Hematopoietic multipotent progenitor cell treated with erythropoietin and hydrocortisone succinate and interleukin-3 and kit ligand, for 17 days (in vitro differentiated cells): ENCODE measurements at regions not wholly inside any gene's neighbourhood (a gene's known extent, or its start where the extent isn't known, plus 50 kb on each side); places are given as distances from the start of the nearest gene placed in this dataset.

Experiments used
- DNase-seq: peaks from one replicate; pipeline ENCODE4 v3.0.0-alpha.2; 2015; ENCODE audit warnings: low spot score

DNA sequence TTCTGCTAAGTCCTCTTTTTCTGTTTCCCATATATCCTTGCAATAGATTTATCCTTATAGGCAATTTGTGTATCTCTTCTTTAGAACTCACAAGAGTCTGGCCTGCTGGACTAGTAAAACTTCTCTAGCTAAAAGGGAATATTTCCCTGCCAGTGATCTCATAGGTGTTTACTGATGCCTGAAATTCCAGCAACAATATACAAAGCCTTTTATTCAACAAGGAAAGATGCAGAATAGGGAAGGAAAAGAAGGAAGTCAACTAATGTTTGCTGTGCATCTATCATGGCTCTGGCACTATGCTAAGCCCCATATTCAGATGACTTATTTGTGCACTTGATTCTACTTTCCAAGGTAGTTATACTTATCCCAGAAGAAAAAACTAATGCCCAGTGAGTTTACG, 160.0 kb upstream of the DMRTA1 start:
- no peak for DNase-seq

DNA sequence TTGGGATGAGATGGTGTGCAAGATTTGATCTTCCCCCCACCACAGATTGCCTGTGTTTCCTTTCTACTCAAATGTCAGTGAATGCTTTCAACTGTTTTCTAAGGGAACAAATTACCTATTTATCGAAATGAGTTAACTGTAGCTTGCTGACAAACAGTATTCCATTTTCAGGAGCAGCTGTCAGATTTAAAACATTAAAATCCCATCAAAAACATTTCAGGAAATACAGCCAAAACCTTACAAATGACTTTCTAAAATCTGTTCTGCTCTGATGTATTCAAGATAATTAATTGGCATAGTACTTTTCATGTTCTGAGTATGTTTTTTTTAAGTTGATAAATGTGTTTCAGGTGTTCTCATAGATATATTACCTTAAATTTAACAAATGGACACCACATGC, 158.0 kb upstream of the DMRTA1 start:
- no peak for DNase-seq

DNA sequence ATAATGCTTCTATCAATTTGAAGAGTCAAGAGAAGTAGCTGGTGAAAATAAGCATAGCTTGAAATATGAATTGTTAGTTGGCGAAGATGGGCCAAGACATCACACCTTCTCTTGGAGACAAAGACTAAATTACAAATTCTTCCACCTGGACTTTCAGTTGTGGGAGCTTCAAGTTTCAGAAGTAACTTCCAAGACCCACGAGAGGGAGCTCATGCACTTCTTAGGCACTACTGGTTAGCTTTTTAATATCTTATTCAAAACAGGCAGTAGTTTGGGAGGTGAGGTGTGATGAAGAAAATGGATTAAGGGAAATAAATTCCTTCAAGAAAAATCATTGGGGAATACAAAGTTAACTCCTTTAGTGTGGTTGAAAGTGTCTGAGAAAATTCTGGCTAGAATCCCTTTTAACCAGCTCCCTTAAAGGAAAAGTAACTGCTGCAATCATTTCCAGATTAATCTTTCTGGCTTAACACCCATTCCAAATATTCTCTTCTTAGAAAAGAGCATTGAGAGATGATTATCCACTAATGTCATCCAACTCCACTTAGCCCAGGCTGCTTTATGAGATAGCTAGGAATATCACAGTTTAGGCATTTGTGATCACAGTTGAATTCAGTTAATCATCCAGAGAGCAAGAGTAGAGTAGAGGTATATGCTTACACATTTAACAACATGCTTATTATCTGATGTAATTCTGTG, 139.5 kb upstream of the DMRTA1 start:
- DNase-seq, result no peak

DNA sequence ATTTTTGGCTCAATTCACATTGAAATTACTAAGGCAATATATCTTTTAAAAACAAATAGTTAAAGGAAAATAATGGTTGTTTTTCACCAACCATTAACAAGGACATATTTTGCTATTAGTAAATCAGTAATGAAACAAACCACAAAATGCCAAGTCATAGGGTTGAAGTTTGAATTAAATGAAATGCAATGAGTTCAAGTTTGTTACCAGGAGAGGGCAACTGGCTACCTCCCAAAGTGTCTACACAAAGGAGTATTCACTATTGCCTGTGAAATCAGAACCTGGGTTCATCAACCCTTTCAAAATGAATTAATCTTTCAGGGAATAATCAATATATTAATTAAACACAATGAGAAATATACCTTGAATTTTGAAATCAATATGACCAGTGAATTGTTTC, 138.4 kb upstream of the DMRTA1 start:
- DNase-seq, result no peak

DNA sequence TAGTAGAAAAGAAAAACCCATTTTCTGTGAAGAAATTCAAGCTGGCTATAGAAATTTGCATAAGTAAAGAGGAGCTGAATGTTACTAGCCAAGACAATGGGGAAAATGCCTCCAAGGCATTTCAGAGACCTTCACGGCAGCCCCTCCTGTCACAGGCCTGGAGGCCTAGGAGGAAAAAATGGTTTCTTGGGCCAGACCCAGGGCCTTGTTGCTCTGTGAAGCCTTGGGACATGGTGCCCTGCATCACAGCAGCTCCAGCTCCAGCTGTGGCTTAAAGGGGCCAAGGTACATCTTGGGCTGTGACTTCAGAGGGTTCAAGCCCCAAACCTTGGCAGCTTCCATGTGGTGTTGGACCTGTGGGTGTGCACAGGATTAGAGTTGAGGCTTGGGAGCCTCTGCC, 130.0 kb upstream of the DMRTA1 start:
- DNase-seq, result no peak

DNA sequence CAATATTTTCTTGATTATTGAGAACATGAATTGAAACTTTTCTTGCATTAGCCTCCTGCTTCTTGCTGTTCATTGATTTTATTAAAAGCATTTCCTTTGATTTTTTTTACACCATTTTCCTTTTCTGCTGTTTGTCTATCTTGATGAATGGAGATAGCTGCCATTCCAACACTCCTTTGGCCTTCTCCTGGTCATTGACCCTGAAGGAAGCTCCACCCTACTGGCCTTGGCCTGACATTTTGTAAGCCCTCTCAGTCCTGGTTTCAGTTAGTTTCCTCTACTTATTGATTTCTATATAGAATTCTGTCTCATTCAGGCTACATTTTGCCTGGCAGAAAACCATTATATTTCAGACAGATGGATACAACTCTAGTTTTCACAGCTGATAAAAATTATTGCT, 115.1 kb upstream of the DMRTA1 start:
- DNase-seq, result no peak

DNA sequence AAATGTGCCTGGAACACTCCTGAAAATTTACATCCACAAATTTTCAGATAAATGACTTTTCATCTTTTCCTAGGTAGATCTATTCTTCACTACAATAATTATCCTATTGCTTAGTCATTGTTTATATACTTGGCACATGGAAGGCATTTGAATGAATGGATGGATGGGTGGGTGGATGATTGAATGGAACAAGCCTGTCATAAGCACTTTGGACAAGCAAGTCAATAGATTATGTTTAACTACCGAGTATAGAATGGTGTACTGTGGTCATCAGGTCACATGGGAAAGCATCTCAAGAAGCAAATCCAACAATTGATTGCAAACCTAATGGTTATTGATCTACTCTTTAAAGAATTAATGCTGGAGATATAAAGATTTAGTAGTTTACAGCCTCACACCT, 114.4 kb upstream of the DMRTA1 start:
- no peak for DNase-seq

DNA sequence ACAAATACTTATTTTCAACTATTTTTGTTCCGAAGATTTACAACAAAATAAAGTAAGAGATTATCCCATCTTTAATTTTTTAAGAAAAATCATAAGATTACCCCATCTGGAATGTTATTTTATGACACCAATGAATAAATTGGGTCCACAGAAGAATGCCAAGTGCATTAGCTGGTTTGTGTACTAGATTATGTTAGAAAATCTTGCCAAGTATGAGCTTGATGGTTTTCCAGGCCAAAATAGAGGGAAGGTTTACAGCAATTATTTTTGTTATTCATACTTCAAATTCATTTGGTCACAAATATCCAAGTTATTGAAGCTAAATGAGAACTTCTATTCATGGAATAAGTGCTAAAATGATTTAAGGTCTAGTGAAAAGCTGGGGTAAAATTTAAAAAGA, 109.4 kb upstream of the DMRTA1 start:
- no peak for DNase-seq

DNA sequence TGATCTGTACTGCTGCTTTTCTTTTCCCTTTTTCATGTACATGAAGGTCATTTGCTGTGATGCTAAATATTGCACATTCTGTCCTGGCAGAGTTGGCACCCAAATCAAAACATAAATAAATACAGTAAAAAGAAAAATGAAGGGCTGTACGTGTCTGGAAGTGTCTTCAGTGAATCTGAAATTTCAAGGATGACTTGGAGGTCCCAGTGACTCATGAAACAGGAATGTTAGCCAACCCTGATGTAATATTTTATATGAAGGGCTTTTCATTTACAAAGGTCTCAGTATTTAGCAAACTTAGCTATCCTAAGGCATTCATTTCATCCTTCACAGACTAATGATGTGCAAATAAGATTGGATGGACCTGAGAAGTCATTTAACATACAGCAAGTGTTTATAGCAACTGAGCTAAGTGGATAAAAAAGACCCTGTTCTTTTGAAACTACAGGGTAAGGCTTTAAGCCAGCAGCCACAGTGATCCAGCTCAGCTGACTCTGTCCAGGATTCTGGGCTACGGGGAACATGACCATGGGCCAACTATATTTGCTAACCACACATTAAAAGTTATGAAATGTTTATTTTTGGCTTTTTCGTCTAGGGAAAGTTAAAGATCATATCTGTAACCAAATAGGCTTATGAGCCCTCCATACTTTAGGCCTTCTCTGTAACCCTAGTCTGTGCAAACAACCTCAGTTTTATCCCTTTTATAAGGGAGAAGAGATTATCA, 104.0 kb upstream of the DMRTA1 start:
- DNase-seq, result no peak

DNA sequence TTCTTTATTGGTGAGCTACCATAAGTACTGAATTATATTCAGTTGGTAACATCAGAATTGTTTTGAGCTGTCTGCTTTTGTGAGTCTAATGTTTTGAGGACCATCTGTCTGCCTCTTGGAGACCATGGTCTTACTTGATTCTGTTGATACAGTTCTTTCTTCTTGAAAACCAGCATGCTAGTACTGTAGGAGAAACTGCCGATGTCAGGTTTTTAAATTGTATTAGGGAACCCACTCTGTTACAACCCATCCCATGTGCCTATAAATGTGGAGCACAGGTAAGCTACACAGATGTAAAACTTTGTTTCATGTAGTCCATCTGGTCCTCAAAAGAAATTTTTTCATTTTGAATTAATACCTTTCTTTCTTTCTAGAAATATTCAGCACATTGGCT, 103.4 kb upstream of the DMRTA1 start:
- no peak for DNase-seq

DNA sequence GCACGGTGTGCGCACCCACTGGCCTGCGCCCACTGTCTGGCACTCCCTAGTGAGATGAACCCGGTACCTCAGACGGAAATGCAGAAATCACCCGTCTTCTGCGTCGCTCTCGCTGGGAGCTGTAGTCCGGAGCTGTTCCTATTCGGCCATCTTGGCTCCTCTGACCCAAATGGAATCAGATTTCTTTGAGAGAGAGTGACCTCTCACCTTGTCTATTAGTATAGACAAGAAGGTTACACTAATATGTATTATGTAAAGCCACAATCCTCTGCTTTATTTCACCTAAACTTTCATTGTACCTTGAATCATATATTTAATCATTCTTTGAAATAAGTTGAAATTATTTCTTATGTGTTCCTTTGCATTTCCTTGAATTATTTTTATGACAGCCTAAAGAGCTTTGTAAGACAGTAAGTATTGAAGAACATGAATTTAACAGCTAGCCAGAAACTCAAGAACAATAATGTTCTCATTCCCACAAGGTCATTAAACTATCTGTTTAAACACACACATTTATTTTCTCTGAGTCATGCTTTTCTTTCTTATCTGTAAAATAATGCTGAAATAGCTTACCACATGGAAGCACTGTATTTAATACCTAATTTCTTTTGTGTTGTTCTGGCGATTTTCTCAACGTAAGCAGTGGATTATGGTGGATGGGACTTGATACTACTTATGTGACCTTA, 91.8 kb upstream of the DMRTA1 start:
- DNase-seq, result no peak

DNA sequence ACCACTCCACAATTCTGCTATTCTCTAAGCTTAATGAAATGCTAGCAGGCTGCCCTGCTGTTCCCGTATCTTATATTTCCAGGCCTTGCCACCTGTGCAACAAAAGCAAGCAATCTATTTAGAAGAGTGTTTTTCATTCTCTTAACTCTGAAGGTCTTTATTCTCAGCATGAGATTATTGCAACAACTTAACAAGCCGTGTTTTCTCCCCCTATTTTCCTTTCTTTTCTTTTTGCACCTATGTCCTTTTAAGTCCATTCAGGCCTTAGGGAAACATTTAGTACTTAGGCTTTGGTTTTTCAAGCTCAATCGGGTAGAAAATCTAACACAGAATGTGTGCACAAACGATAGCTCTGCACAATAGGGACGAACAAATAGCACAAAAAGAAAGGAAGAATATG, 89.6 kb upstream of the DMRTA1 start:
- DNase-seq, result no peak

DNA sequence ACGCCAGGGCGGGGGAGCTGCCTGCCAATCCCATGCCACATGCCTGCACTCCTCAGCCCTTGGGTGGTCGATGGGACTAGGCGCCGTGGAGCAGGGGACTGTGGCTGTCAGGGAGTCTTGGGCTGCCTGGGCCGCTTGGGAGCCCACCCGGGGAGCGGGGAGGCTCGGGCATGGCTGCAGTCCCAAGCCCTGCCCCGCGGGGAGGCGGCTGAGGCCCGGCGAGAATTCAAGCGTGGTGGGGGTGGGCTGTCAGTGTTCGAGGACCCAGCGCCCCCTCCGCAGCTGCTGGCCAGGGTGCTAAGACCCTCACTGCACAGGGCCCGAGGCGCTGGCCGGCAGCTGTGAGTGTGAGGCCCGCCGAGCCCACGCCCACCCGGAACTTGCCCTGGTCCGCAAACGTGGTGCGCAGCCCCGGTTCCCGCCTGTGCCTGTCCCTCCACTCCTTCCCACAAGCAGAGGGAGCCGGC, 83.2 kb upstream of the DMRTA1 start:
- DNase-seq, result no peak

DNA sequence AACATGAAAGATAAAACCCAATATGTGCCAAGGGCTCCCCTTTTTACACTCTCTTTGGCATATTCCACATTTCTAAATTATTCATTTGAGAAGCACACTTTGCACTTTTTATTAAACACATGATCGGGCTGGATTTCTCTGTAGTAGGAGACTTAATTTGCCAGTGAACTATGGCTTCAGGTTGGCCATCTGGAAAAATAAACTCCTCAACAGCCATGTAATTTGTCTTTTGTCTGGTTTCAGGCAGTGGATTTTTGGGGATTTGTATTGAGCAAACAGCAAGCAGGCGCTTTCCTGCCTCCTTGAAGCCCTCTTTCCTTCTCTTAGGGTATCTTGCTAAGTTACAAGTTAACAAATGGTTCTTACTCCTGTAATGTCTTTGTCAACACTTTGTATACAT, 73.0 kb upstream of the DMRTA1 start:
- DNase-seq, result no peak

DNA sequence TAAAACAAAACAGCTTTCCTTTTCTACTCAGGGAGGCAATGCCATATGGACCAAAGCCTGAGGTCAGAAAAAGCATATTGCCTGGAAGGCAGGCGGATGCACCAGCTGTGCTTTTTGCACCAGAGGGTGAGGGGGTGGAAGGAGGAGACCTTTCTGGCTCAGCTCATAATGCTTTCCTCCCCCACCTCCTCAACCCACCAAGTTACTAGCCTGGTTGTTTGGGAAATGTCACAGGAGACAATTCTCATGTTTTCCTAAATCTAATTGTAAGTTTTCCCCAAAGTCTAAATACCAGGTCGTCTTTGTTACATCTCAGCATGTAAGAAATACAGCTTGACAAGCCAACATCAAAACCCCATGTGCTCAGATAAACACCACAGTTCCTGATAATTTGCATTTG, 72.6 kb upstream of the DMRTA1 start:
- no peak for DNase-seq

DNA sequence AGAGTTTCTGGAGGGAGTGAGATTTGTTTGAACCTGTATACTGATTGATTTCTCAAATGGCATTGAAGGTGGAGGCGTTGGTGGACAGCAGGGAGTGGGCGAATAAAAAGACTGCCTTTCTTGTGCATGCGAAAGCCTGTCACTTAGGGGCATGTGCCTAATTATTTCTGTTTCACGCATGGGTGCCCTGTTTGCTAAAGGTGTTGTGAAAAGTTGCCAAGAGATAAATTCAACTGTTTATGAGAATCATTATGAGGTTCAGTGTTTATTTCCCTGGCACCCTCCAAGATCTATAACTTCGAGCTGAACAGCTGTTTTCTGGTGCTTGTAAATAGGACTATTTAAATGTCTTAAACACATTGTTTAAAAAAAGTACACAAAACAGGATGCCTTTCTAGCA, 67.4 kb upstream of the DMRTA1 start:
- no peak for DNase-seq

DNA sequence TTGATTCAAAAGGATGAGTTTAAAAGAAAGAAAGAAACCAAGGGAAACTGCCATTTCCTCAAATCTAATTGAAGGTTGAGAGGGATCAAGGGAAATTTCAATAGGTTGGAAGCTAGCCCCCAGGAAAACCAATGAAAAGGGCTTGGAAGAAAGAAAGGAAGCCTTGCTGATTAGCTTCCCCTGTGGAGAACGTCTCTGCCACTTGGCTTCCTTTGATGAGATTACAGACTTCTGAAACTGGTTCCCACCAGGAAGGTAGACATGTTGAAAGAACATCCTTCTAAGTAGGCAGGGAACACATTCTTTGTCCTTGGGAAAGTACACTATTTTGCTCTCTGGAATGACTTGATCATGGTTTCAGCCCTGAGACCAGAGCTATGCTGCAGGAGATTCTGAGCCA, 65.5 kb upstream of the DMRTA1 start:
- no peak for DNase-seq

DNA sequence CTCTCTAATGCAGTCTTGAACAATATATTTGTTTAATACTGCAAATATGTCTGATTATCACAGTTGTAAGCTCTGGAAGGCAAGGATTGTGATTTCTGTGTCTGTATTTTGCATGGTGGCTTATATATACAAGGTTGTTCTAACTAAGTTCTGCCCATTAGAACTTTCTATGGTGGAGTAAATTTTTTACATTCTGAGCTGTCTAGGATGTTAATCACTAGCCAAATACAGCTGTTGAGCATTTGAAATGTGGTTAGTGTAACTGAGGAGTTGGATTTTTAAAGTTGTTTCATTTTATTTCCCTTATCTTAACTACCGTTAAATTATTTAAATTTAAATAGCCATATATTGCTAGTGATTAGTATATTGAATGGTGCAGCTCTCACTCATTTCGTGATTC, 64.3 kb upstream of the DMRTA1 start:
- no peak for DNase-seq

DNA sequence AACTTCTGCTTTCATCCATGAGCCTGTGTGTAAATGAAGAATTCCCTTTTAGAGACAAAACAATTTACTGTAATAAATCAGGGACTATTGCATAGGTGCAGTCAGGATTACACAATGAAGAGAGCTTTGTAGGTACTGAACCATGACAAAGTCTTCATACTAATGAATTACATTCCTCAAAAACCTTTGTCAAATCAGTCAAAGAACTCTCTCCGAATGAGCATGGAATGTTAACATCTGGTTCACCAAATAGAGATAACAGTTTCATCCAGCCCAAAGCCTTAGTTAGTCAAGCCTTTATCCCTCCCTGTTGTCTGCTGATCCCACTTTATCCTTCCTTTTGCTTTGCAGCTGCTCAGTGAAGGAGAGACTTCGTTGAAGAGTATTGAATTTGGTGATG, 62.9 kb upstream of the DMRTA1 start:
- no peak for DNase-seq

DNA sequence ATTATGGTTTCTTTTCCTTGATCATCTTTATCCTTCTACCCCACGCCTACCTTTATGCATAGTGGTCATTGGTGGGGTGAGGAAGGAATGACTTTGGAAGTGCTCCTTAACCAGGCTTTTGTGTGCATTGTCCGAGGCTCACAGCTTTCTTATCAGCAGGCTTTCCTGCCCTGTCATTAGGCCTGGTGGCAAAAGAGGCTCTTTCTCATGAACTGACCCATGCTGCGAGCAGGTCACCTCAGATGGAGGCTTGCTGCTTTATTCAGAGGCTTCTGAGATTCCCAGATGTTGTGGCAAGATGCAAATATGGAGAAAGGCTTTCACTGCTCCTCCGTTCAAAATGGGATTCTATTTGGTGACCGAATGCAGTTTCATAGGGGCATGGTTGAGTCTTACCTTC, 57.4 kb upstream of the DMRTA1 start:
- DNase-seq, result no peak

DNA sequence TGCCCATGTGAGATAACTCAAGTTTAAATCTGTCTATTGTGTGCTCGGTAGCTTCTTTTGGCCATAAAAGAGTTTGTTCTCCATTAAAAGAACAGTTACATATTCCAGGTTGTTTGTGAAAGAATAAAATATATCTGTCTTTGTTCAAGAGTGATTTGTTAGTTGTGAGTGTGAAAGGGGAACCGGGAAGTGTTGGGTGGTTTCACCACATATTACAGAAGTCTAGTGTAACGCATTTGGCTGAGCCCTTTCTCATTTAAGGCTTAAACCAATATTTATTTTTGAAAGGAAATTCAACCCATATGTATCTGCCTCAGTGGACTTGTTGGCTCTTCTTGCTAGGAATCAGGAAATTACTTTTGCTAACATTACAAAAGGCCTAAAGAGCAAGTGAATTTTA, 54.1 kb upstream of the DMRTA1 start:
- DNase-seq, result no peak

DNA sequence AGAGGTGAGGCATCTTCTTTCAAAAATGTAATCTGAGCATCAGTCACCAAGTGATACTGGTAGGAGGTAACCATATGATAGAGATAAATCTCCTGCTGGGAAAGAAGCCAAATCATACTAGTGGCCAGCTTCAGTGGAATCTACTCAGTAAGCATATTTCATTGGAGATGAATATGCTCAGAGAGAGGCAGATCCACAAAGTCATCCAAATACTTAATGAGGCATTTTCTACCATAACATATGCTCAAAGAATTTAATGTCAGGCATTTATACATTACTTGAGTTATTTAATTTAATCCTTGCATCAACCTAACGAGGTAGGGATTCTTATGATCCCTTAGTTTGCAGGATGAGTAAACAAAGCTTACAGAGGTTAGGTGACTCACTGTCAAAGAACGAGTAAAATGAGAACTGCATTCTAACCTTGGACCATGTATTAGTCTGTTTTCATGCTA, 50.9 kb upstream of the DMRTA1 start:
- DNase-seq, result no peak
